Activated CD8-positive, alpha-beta memory T cell treated with anti-CD3 and anti-CD28 coated beads, Interleukin-2, amount 50 U/mL, for 1 hour (primary cell): ENCODE measurements at regions not wholly inside any gene's neighbourhood (a gene's known extent, or its start where the extent isn't known, plus 50 kb on each side); places are given as distances from the start of the nearest gene placed in this dataset.
"Not testable (repeated sequence)": the region's sequence is repeated elsewhere in the genome, so short reads cannot be mapped to it uniquely, and the experiment has no call there.

Source experiments
- DNase-seq: peaks from one replicate; pipeline ENCODE4 v3.0.0-alpha.2; 2020; ENCODE audit errors: extremely low read depth

DNA sequence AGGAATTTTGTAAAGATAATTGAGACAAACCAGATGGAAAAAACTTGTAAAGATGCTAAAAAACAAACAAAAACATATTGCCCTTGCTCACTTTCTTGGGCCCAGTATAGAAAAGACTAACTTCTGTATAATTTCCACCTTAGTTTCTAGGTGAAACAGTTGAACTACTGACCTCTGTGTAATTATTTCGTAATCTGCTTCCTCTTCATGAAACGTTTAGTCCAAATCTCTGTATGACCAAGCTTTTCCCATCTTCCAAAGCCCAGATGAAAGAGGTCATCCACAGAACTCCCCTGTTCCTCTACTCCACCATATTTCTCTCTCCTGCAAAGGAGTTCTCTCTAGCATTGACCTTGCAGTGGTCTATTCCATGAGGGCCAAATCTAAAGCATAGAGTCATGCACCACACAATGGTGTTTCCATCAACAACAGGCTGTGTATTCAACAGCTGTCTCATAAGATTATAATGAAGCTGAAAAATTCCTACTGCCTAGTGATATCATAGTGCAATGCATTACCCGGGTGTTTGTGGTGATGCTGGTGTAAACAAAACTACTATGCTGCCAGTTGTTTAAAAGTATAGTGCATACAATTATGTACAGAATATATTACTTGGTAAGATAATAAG, 647.6 kb downstream of the TNS3 start:
- no peak for DNase-seq

DNA sequence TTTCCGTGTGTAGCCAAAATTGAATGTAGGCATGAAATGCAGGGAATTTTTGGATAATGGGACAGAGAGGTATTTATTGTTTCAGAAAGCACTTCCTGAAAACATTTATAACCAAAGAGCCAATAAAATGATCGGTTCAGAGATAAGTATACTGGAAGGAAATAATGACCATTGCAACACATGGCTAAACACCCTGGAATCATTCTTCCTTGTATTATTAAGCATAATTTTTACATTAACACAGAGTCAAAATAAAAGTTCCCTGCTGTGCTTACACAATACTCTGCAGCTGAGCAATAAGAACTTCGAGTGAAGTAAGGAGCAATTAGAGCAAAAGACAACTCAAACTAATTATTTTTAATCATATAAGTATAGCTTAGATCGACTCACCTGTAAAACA, 648.3 kb downstream of the TNS3 start:
- DNase-seq = no peak

DNA sequence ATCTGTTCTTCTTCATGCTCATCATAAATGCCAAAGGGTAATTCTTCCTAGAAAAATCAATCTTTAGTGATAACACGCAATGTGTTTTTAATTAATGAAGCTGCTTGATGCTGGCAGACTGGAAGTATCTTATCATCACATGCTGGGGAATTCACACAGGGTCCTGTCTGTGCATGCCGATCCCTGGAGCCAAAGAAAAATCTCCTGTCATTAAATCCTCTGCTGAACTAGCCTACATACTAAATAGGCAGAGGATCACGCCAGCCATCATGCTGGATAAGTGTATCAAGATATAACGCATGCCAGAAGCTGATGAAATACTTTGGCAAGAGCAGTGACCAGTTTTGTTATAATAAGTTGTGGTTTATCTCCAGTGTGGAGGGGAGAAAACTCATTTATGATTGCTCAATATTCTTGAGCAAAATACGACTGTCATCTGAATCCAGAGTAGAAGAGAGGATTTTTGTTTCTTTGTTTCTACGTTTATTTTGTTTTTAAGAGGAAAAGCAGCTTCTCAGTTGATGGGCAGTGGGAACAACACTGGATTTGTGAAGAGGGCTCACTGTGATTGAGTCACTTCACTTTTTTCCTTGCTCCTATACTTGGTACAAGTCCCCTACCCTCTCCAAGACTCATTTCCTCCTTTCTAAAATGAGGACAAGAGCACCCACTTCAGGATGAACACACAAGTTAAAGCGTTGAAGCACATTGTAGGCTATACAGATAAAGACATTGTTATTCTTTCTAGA, 649.1 kb downstream of the TNS3 start:
- DNase-seq = no peak

DNA sequence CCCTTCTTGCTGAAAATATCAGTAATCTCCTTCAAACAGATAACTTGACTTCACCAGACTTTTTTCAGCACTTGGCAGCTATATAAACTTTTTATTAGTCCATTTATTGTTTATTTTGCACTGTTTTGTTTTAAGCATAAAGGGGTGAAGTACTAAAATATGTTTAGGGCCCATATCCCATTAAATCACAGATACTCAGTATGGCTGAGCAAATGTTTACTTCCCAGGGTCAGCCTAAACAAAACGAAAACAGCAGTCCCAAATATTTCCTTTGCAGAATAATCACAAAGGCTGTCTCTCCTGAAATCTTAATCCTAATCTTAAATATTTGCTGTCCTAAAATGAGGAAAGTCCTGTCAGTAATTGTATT, 649.6 kb downstream of the TNS3 start:
- DNase-seq = no peak

DNA sequence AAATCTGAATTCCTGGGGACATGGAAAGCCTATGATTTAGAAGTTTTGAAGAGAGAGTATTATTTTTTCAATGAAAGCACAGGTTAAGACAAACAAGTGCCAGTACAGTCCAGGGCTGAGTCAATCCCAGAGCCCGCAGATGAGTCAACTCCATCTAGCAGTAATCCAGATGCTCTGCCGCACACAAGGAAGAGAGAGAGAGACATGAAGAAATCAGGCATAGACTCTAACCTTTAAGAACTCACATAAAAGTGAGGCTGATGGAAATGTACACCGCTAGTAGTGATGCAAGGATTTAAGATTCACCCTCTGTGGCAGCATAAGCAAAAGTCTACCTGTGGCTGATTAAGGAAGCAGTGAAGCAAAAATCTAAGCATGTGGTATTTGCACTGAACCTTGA, 651.5 kb downstream of the TNS3 start:
- DNase-seq = no peak

DNA sequence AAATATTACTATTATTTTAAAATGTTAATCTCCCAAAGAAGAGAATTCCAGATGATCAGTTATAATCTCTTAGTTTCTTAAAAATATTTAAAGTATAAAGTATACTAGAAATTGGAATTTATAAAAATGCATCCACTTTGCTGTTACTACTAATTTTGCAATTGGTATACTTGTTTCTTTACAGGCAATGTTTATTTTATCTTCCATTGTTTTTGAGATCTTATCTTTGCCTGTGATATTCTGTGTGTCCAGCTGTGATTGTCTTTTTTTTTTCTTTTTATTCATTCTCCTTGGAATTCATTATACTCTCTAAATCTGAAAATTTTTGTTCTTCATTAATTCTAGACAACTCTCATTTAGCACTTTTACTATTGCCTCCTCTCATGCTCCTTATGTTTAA, 652.6 kb downstream of the TNS3 start:
- DNase-seq = no peak

DNA sequence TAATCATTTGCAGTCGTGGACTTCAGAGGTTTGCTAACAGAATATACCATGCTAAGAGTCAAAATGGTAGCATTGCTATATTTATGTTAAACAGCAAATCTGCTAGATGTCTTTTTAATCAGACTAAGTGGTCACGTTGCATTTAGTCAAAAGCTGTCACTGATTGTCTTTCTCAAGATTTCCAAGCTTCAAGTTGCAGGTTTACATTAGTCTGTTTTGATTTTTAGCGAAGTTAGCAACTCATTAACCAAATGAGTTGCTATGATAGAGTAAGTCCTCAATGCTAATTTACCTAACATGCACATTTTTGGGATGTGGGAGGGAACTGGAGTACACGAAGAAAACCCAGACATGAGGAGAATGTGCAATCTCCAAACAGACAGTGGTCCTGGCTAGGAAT, 653.2 kb downstream of the TNS3 start:
- DNase-seq = no peak

DNA sequence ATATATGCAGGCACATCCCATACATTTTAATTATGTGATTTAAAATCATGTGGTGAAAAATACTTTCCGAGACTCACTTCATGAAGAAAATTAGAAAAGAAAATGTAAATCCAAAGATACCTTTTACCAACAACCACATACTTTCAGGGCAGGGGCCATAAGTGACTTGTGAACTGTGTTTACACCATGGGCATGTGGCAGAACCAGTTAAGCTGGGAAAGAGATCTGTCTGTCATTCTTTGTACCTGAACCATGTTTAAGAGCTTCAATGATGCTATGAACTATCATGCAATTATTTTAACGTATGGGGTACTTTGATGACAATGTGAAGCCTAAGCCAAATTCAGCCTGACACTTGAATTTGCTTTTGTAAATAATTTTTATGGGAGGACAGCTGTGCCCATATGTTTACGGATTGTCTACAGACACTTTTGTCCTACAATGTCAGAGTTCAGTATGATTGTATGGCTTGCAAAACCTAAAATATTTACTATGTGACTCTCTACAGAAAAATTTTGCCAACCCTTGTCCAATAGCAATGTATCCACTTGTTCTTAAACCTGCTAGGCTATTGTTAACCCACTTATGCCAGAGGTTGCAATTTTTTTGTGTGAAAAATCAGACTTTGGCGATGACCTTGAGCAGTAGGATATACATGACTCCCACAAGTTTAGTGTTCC, 654.6 kb downstream of the TNS3 start:
- DNase-seq = no peak

DNA sequence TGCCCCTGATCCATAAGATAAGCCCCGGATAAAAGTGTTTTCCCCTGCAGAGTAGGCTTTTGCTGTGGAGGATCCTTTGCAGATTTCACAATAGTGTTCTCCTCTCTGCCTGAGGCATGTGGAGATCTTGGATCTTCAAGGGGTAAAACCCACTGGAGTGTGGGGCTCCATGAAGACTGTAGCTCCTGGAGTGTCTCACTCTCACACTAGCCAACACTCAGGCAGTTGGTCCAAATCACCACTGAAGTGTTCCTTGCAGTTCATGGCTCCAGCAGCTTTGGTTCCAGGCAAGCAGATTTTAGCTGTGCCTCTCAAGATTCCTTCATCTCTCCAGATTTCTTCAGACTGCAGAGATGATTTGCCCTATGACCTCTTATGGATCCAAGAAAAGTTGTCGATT, 665.3 kb downstream of the TNS3 start:
- DNase-seq = no peak

DNA sequence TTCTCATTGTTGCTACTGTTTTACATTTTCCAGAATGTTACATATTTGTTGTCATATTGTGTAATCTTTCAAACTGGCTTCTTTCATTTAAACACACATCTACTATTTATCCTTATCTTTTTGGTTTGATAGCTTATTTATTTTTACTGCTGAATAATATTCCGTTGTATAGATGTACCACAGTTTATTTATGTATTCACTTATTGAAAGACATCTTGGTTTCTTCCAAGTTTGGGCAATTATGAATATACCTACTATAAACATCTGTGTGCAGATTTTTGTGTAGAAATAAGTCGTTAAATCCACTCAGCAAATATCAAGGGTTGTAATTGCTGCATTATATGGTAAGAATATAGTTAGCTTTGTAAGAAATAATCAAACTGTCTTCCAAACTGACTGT, 669.2 kb downstream of the TNS3 start:
- no peak for DNase-seq

DNA sequence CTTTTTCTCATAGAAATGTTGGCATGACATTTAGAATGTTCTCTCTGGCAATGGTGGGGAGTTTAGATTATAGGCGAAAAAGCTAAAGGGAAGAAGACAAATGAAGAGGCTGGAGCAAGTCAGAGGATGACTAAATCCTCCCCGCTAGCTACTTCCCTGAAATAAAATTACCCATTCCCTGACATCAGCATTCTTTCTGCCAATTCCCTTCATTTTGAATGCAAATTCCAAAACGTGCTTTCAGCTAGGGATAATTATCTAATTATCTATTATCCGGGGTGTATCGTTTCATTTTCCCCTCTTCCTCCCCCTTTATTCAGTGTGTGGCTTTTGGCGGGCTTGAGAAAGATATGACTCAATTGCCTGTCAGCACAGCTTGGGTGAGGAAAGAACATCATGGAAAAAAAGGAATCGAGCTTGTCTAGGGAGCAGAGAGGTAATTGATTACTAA, 672.3 kb downstream of the TNS3 start:
- no peak for DNase-seq

DNA sequence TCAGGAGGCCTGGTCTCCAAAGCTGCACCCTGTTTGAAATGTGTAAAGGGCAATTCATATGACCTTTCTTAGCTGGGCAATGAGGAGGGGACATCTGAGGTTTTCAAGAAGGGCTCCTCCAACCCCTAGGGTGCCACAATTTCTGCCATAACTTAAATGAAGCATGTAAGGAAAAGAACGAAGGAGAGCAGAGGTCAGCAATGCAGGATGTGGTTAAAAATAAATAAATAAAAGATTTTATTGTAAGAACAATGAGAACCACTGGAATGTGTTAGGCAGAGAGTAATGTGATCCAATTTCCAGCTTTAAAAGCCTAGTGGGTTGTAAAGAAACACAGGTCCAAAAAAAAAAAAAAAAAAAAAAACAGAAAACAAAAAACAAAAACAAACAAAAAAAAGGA, 673.1 kb downstream of the TNS3 start:
- DNase-seq = no peak

DNA sequence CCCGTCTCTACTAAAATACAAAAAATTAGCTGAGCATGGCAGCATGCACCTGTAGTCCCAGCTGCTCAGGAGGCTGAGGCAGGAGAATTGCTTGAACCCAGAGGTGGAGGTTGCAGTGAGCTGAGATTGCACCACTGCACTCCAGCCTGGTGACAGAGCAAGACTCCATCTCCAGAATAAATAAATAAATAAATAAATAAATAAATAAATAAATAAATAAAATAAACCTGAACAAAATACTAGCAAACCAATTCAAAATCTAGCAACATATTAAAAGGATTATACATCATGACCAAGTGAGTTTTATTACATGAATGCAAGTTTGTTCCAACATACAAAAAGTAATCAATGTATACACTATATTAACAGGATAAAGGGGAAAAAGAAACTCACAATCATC, 677.4 kb downstream of the TNS3 start:
- not testable (repeated sequence) for DNase-seq

DNA sequence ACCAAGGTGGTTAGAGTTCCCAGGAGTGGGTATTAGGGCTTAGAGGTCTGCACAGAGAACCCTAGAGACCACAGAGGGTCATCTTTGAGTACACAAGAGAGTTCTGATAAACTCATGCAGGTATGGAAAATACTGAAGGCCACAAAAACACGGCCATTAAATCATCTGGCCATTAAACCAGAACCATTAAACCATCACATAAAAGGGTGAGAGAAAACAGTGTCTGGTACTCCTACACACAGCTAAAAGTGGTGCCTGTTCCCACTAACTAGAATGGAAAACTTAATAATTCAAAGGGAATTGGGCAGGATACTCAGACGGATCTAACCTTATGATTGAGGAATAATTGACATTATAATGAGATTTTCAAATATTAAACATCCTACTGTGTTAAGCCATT, 679.4 kb downstream of the TNS3 start:
- DNase-seq = no peak

DNA sequence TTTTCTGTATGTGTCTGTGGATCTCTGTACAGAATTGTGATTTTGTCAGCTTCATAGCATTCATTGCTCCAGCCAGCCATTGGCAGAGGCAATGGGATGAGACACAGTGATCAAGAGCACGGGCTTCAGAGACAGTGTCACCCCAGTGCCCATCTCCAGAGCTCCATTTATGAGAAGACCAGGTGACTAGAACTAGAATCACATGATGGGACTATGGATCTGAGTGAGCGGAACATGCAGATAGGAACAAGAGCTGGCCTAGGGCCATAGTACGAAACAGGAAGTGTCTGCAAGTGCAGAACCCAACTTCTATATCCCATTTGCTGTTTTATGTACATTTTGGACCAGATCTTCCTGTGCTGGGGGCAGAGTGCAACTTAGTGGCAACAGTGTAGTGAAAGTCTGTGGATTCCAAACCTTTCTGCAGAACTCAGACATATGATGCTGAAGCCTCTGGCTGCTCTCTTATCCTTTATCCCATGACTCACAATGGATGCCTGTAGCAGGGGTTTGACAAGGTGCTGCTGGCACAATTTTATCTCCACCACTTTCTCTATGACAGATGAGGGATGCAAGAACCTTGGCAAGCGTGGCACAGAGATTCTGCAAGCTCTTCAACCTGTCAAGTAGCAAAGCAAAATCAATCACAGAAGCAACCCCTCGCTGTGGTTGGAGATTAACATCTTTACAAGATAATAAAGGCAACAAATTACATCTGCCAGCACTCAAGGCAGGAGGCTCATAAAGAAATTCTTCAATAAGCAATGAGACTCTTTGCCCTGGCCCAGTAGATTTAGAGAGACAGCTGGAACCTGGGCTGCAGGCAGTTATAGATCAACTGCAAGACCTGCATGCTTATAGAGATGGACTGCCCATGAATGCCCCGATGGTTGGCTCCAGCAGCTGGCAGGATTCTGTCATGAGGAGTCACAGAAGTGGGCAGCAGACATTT, 681.3 kb downstream of the TNS3 start:
- no peak for DNase-seq

DNA sequence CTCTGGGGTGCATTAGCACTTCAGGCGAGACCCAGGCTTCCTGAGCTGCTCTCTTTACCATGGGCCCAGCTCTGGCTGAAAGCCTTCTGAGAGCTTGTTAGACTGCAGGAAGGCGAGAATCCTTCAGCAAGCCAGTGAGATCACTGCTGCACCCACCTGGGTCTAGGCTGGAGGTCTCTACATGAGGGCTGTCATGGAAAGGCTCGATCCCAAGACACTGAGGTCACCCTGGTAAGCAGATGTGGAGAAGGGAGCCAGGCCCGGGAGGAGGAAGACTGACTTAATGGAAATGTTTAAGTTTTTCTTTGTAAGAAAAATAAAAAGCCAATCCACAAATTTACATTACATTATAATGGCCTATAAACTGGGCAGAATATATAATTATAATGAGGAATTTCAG, 684.5 kb downstream of the TNS3 start:
- no peak for DNase-seq

DNA sequence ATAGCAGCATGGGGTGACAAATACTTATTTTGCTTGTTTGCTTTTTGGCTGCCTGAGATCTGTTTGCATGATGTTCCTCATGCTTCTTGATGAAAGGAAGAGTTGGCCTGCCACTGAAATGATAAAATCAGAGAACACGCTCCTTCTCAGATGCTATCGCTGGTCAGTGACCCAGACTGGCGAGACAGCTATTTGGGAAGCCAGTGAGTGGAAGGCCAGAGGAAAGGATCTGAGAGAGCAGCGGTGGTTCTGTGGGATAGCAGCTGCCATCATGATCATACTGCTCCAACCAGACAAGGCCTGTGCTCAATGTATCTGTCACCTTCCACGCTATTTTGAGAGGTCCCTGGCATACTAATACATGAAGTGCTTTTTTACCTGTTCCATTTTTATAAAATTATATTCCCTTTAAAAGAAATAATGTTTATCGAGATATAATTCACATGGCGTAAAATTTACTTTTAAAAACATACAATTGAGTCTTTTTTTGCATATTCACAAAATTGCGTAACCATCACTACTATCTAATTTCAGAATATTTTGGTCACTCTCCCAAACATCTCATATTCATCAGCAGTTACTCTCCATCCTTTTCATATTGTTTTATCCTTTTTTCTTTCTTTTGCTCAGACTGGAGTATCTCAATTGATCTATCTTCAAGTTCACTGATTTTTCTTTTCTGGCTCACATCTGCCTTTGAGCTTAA, 695.1 kb downstream of the TNS3 start:
- no peak for DNase-seq

DNA sequence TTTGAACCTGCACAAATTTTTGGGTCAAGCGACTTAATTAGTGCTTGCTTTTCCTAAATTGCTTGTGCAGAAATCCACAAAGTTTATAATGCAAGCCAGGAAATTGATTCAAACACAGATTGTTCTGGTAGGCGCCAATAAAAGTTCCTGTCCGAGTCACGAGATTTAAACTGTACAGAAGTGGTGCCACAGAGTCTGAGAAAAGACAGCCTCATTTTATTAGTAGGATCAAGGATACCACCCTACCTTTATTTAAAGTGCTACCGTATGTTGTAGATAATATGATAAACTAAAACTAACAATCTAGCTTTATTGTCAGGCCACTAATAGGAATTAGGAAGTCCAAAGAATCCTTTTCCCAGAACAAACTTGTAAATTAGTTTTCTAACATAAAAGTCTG, 696.7 kb downstream of the TNS3 start:
- DNase-seq = no peak

DNA sequence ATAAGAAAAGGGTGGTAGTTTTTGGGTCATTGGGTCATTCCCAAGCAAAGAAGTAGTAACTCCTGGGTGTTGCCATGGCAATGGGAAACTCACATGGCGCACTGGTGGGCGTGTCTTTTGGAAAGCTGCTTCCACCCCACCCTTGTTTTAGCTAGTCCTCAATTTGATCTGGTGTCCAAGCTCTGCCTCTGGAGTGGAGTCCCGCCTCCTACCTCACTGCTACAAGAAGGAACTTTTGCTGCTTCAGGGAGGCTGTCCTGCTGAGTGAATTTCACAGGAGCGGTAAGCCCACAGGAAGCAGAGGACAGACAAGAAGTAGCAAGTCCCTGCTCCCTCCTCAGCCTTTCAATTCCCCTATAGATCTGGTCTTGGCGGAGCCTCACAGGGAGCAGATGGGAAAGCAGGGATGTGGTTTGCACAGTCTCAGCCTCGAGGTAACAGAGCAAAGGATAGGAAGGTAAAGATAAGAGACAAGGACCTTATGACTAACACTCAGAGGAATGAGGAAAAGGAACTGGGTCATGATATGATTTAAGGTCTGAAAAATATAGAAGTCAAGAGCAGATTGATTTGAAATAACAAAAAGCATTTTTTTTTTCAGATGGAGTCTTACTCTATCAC, 700.3 kb downstream of the TNS3 start:
- DNase-seq = no peak

DNA sequence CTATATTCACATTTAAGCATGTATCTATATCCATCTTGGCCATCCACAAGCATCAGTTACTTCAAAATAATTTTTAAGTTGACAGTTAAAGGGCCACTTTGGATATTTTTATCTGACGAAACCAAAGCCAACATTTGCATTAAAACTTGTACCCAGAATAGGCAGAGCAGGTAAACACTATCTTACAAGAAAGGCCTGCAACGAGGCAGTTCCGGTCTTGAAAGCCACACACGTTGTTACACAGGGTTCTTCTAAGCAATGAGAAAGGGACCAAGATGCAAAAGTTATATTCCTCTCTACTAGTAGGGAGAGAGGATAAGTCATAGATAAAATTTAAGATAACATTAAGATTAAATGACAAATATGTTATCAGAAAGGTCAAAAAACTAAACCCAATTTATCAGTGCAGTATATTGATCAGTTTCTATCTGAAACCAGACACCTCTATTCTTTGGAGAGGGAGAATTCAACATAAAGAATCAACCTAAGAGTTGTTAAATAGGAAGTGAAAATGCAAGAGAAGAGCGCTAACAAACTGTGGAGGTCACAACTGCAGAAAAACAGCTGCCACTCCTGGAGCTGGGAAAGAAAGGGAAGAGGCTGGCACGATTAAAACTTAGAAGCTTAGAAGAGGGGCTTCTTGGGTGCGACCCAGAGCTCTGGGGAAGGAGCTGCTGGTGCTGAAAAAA, 701.3 kb downstream of the TNS3 start:
- no peak for DNase-seq
